ENCODE measurements at regions not wholly inside any gene's neighbourhood (a gene's known extent, or its start where the extent isn't known, plus 50 kb on each side); places are given as distances from the start of the nearest gene placed in this dataset.
A peak's percentile ranks its signal among the peaks of the same experiment; 100 is the strongest.

- Histone ChIP-seq H3K4me1 (ENCODE audit: low read depth) (peaks cover 16% of the 10 kb centered on the region), H3K9me3 (ENCODE audit: low read depth) (no peaks in the 10 kb centered on the region), H3K27me3 (no peaks in the 10 kb centered on the region), H3K36me3 (no peaks in the 10 kb centered on the region), H3K27ac (peak overlapping the region; percentile 81), H3K4me3 (no peak overlapping the region)
- DNase-seq (ENCODE audit: low read depth in 1 of 2, low spot score in 1 of 2) = peak in 1 of 2 donors; percentile 9
- no peak for TF ChIP-seq CTCF (IDR thresholded peaks at IDR 0.05; ENCODE audit: low read depth, low read length)
These were observed 511.2 kb downstream of the USP25 start for GRCh38 chr21:16241016-16241415.

GRCh38 chr21:16241479-16241963 is 511.7 kb downstream of the USP25 start:
- Histone ChIP-seq H3K4me1 (ENCODE audit: low read depth) (peaks cover 16% of the 10 kb centered on the region), H3K27ac (peak overlapping the region; percentile 81), H3K27me3 (no peaks in the 10 kb centered on the region), H3K9me3 (ENCODE audit: low read depth) (no peaks in the 10 kb centered on the region), H3K36me3 (no peaks in the 10 kb centered on the region), H3K4me3 (no peak overlapping the region)
- peak; percentile 6 to 46 for DNase-seq (ENCODE audit: low read depth in 1 of 2, low spot score in 1 of 2)
- TF ChIP-seq CTCF (IDR thresholded peaks at IDR 0.05; ENCODE audit: low read depth, low read length) = no peak

GRCh38 chr21:16243396-16243795 is 513.6 kb downstream of the USP25 start:
- Histone ChIP-seq H3K27me3 (no peaks in the 10 kb centered on the region), H3K36me3 (no peaks in the 10 kb centered on the region), H3K9me3 (ENCODE audit: low read depth) (no peaks in the 10 kb centered on the region), H3K4me3 (no peak overlapping the region), H3K4me1 (ENCODE audit: low read depth) (peaks cover 16% of the 10 kb centered on the region), H3K27ac (no peak overlapping the region)
- no peak for DNase-seq (ENCODE audit: low read depth in 1 of 2, low spot score in 1 of 2)
- TF ChIP-seq CTCF (IDR thresholded peaks at IDR 0.05; ENCODE audit: low read depth, low read length) = no peak

GRCh38 chr21:16248705-16249104 is 518.9 kb downstream of the USP25 start:
- H3K27ac ChIP-seq = no peak overlapping the region
- no peak overlapping the region for H3K4me3 ChIP-seq
- DNase-seq (ENCODE audit: low read depth in 1 of 2, low spot score in 1 of 2) = no peak
- no peaks in the 10 kb centered on the region for H3K27me3 ChIP-seq
- H3K9me3 ChIP-seq (ENCODE audit: low read depth) = no peaks in the 10 kb centered on the region
- no peaks in the 10 kb centered on the region for H3K4me1 ChIP-seq (ENCODE audit: low read depth)
- H3K36me3 ChIP-seq = no peaks in the 10 kb centered on the region
- TF ChIP-seq CTCF (IDR thresholded peaks at IDR 0.05; ENCODE audit: low read depth, low read length) = no peak

GRCh38 chr21:16250273-16250672 is 520.5 kb downstream of the USP25 start:
- Histone ChIP-seq H3K4me3 (no peak overlapping the region), H3K9me3 (ENCODE audit: low read depth) (no peaks in the 10 kb centered on the region), H3K4me1 (ENCODE audit: low read depth) (no peaks in the 10 kb centered on the region), H3K36me3 (no peaks in the 10 kb centered on the region), H3K27ac (peak overlapping the region; percentile 1), H3K27me3 (no peaks in the 10 kb centered on the region)
- no peak for DNase-seq (ENCODE audit: low read depth in 1 of 2, low spot score in 1 of 2)
- no peak for TF ChIP-seq CTCF (IDR thresholded peaks at IDR 0.05; ENCODE audit: low read depth, low read length)
